H54 (cell line): ENCODE measurements at regions not wholly inside any gene's neighbourhood (a gene's known extent, or its start where the extent isn't known, plus 50 kb on each side); places are given as distances from the start of the nearest gene placed in this dataset.

Experiments used
- DNase-seq: peaks from one replicate; pipeline ENCODE4 v3.0.0; 2011; ENCODE audit warnings: low spot score, mixed read lengths; ENCODE audit not compliant: insufficient read length
- FAIRE-seq: peaks from 3 replicates; lab custom pipeline; 2011; peaks lifted over from hg19 to GRCh38; lab: Jason Lieb, UNC
- POLR2A ChIP-seq: IDR thresholded peaks from 2 replicates; pipeline ENCODE4 v1.6.1; 2011; ENCODE audit warnings: low read depth, mild to moderate bottlenecking, low read length

- no peak for TF ChIP-seq POLR2A
- FAIRE-seq = peak; percentile 36
Observed at GRCh38 chr9:84145031-84145430, 164.4 kb downstream of the RMI1 start.

GRCh38 chr9:84145780-84146179 is 165.2 kb downstream of the RMI1 start:
- DNase-seq (no peak), FAIRE-seq (no peak)
- TF ChIP-seq POLR2A = no peak

More at GRCh38 chr9:84145031-84145430, 164.4 kb downstream of the RMI1 start:
- no peak for DNase-seq

GRCh38 chr9:84146893-84147710 is 166.5 kb downstream of the RMI1 start:
- no peak for TF ChIP-seq POLR2A

GRCh38 chr9:84151236-84151635 is 170.6 kb downstream of the RMI1 start:
- TF ChIP-seq POLR2A = no peak
- DNase-seq (no peak), FAIRE-seq (no peak)

More at GRCh38 chr9:84146893-84147710, 166.5 kb downstream of the RMI1 start:
- FAIRE-seq (no peak), DNase-seq (no peak)

- no peak for FAIRE-seq
Observed at GRCh38 chr9:84151640-84152039, 171.0 kb downstream of the RMI1 start.

GRCh38 chr9:84152204-84152603 is 171.6 kb downstream of the RMI1 start:
- DNase-seq = no peak
- FAIRE-seq = peak; percentile 72
- no peak for TF ChIP-seq POLR2A

More at GRCh38 chr9:84151640-84152039, 171.0 kb downstream of the RMI1 start:
- no peak for DNase-seq
- TF ChIP-seq POLR2A = no peak

- FAIRE-seq (peak; percentile 91), DNase-seq (no peak)
- no peak for TF ChIP-seq POLR2A
Observed at GRCh38 chr9:84153885-84154284, 173.3 kb downstream of the RMI1 start.

- no peak for DNase-seq
- TF ChIP-seq POLR2A = no peak
- peak; percentile 15 for FAIRE-seq
Observed at GRCh38 chr9:84154320-84154719, 173.7 kb downstream of the RMI1 start.

GRCh38 chr9:84163052-84163650 is 177.4 kb downstream of the SLC28A3 start:
- DNase-seq = no peak
- no peak for TF ChIP-seq POLR2A
- no peak for FAIRE-seq

- FAIRE-seq (no peak), DNase-seq (no peak)
- TF ChIP-seq POLR2A = no peak
Observed at GRCh38 chr9:84166891-84167290, 173.7 kb downstream of the SLC28A3 start.

- DNase-seq (no peak), FAIRE-seq (peak; percentile 89)
Observed at GRCh38 chr9:84169240-84169639, 171.3 kb downstream of the SLC28A3 start.

GRCh38 chr9:84170521-84171141 is 169.9 kb downstream of the SLC28A3 start:
- DNase-seq (peak; percentile 93), FAIRE-seq (peak; percentile 99)
- no peak for TF ChIP-seq POLR2A

More at GRCh38 chr9:84169240-84169639, 171.3 kb downstream of the SLC28A3 start:
- no peak for TF ChIP-seq POLR2A

- FAIRE-seq (no peak), DNase-seq (no peak)
- no peak for TF ChIP-seq POLR2A
Observed at GRCh38 chr9:84173961-84174360, 166.6 kb downstream of the SLC28A3 start.

- no peak for TF ChIP-seq POLR2A
- no peak for DNase-seq
- FAIRE-seq = no peak
Observed at GRCh38 chr9:84174486-84174885, 166.1 kb downstream of the SLC28A3 start.
